ENCODE measurements at regions not wholly inside any gene's neighbourhood (a gene's known extent, or its start where the extent isn't known, plus 50 kb on each side); places are given as distances from the start of the nearest gene placed in this dataset.

- CTCF ChIA-PET = interaction anchor here (0.6 to 0.9 kb wide), 5 partner anchors 73 to 1291 kb away, joined by 3 to 5 read pairs (median 4); no protein-coding TSS in a partner anchor
- POLR2A ChIA-PET (ENCODE audit: low non-redundant PET) = no interaction called here
- peak overlapping the region; percentile 92 for H3K27ac ChIP-seq
- DNase-seq (ENCODE audit: low spot score) = peak; percentile 78
- TF ChIP-seq CTCF (conservative IDR thresholded peaks at IDR 0.05; ENCODE audit: low read depth) = peak; percentile 96
Observed at GRCh38 chr11:16605894-16606783, 132.3 kb upstream of the C11orf58 start.

- H3K27ac ChIP-seq = peak overlapping the region; percentile 92
- ChIA-PET POLR2A (ENCODE audit: low non-redundant PET) (no interaction called here), CTCF (interaction anchor here (0.6 kb wide), 1 partner anchor 7 kb away, joined by 4 read pairs; no protein-coding TSS in a partner anchor)
Observed at GRCh38 chr11:16605389-16605893, 133.0 kb upstream of the C11orf58 start.

GRCh38 chr11:16604794-16605388 is 133.6 kb upstream of the C11orf58 start:
- no peak for DNase-seq (ENCODE audit: low spot score)
- TF ChIP-seq CTCF (conservative IDR thresholded peaks at IDR 0.05; ENCODE audit: low read depth) = no peak
- H3K27ac ChIP-seq = peak overlapping the region; percentile 92
- ChIA-PET POLR2A (ENCODE audit: low non-redundant PET) (no interaction called here), CTCF (interaction anchor here (0.6 to 0.8 kb wide), 4 partner anchors 8 to 1735 kb away, joined by 3 to 4 read pairs (median 4); no protein-coding TSS in a partner anchor)

More at GRCh38 chr11:16605389-16605893, 133.0 kb upstream of the C11orf58 start:
- TF ChIP-seq CTCF (conservative IDR thresholded peaks at IDR 0.05; ENCODE audit: low read depth) = no peak
- DNase-seq (ENCODE audit: low spot score) = no peak

- peak overlapping the region; percentile 92 for H3K27ac ChIP-seq
- ChIA-PET POLR2A (ENCODE audit: low non-redundant PET) (no interaction called here), CTCF (interaction anchor here (0.7 to 0.8 kb wide), 3 partner anchors 10 to 1734 kb away, joined by 3 to 4 read pairs (median 3); no protein-coding TSS in a partner anchor)
- TF ChIP-seq CTCF (conservative IDR thresholded peaks at IDR 0.05; ENCODE audit: low read depth) = no peak
- DNase-seq (ENCODE audit: low spot score) = no peak
Observed at GRCh38 chr11:16603890-16604793, 134.3 kb upstream of the C11orf58 start.

GRCh38 chr11:16603245-16603644 is 135.2 kb upstream of the C11orf58 start:
- TF ChIP-seq CTCF (conservative IDR thresholded peaks at IDR 0.05; ENCODE audit: low read depth) = no peak
- ChIA-PET POLR2A (ENCODE audit: low non-redundant PET) (no interaction called here), CTCF (no interaction called here)
- DNase-seq (ENCODE audit: low spot score) = no peak
- H3K27ac ChIP-seq = no peak overlapping the region

Data from RWPE1 (cell line).